Thyroid gland (tissue), 4 donors: ENCODE measurements at regions not wholly inside any gene's neighbourhood (a gene's known extent, or its start where the extent isn't known, plus 50 kb on each side); places are given as distances from the start of the nearest gene placed in this dataset.

ENCODE experiments used
- DNase-seq, 2 donors: peaks; one replicate each; pipeline ENCODE4 v3.0.0-alpha.2; 2019
- H3K27ac ChIP-seq, 3 donors: fragments of 200-600 bp; sonication (generic); 1 replicate in 2 of 3; 2 replicates in 1 of 3; pipeline ENCODE4 v1.5.1; 2016 to 2019; ENCODE audit warnings: mild to moderate bottlenecking in 1 of 3, moderate library complexity in 1 of 3
- H3K27me3 ChIP-seq: fragments of 200-600 bp; sonication (generic); one replicate; pipeline ENCODE4 v1.5.1; 2019
- H3K36me3 ChIP-seq, 2 donors: fragments of 200-600 bp; sonication (generic); one replicate each; pipeline ENCODE4 v1.5.1; 2016 to 2019
- H3K4me1 ChIP-seq, 2 donors: fragments of 200-600 bp; sonication (generic); one replicate each; pipeline ENCODE4 v1.5.1; 2017 to 2019
- H3K4me3 ChIP-seq, 3 donors: fragments of 200-600 bp; sonication (generic); replicated peaks in 1 of 3; 1 replicate in 2 of 3; 2 replicates in 1 of 3; pipeline ENCODE4 v1.5.1; 2016; ENCODE audit warnings: mild to moderate bottlenecking in 1 of 3
- H3K9me3 ChIP-seq: fragments of 200-600 bp; sonication (generic); one replicate; pipeline ENCODE4 v1.5.1; 2017
- CTCF ChIP-seq, 6 experiments: fragments of 200-600 bp in 3 of 6; fragments of 450-650 bp in 3 of 6; sonication (generic) in 3 of 6; IDR thresholded peaks; one replicate each; pipeline ENCODE4 v1.5.1; 2016 to 2019; ENCODE audit warnings: antibody characterized with exemption in 6 of 6, mild to moderate bottlenecking in 2 of 6, inconsistent platforms in 1 of 6, moderate library complexity in 1 of 6
- POLR2A ChIP-seq, 2 donors: fragments of 450-650 bp; IDR thresholded peaks; one replicate each; pipeline ENCODE4 v1.6.1; 2017; ENCODE audit warnings: antibody characterized with exemption in 2 of 2, mild to moderate bottlenecking in 2 of 2, moderate library complexity in 1 of 2
- WGBS, 2 donors: methylation state at CpG; one replicate each; pipeline ENCODE4 v1.1.5; 2017; 5-methylcytosine and 5-hydroxymethylcytosine counted together
- intact Hi-C: fragments of 100-400 bp; cut with DNase I; formaldehyde crosslinking; loops from one replicate; pipeline ENCODE4 v1.15.1; 2023

GRCh38 chr3:18868911-18869689 lies 279.2 kb upstream of the KCNH8 start:
- intact Hi-C loops = no loop called here
- H3K4me1 ChIP-seq = no peaks in the 10 kb centered on the region
- no peaks in the 10 kb centered on the region for H3K9me3 ChIP-seq
- no peaks in the 10 kb centered on the region for H3K27me3 ChIP-seq
- no peak for DNase-seq
- H3K4me3 ChIP-seq = no peak overlapping the region
- 89 to 95% methylated on average over 4 of the region's 4 CpGs for WGBS, 2 donors
- no peak for TF ChIP-seq POLR2A (IDR thresholded peaks at IDR 0.05)
- TF ChIP-seq CTCF (IDR thresholded peaks at IDR 0.05) = no peak
- H3K27ac ChIP-seq = no peak overlapping the region
- H3K36me3 ChIP-seq = no peaks in the 10 kb centered on the region

GRCh38 chr3:18866899-18867298 lies 281.4 kb upstream of the KCNH8 start:
- no peak for TF ChIP-seq CTCF (IDR thresholded peaks at IDR 0.05)
- no peak for TF ChIP-seq POLR2A (IDR thresholded peaks at IDR 0.05)
- Histone ChIP-seq H3K27ac (no peak overlapping the region), H3K36me3 (no peaks in the 10 kb centered on the region), H3K4me3 (no peak overlapping the region), H3K4me1 (no peaks in the 10 kb centered on the region), H3K9me3 (no peaks in the 10 kb centered on the region), H3K27me3 (no peaks in the 10 kb centered on the region)
- no peak for DNase-seq
- WGBS, 2 donors = 69 to 84% methylated on average over 1 of the region's 1 CpG
- intact Hi-C loops = no loop called here

GRCh38 chr3:18864933-18865731 lies 283.2 kb upstream of the KCNH8 start:
- Histone ChIP-seq H3K36me3 (no peaks in the 10 kb centered on the region), H3K4me1 (no peaks in the 10 kb centered on the region), H3K27me3 (no peaks in the 10 kb centered on the region), H3K4me3 (no peak overlapping the region), H3K27ac (no peak overlapping the region), H3K9me3 (no peaks in the 10 kb centered on the region)
- no peak for TF ChIP-seq POLR2A (IDR thresholded peaks at IDR 0.05)
- TF ChIP-seq CTCF (IDR thresholded peaks at IDR 0.05) = no peak
- WGBS, 2 donors = 82 to 89% methylated on average over 3 of the region's 3 CpGs
- intact Hi-C loops = no loop called here
- DNase-seq = no peak

- Histone ChIP-seq H3K4me3 (no peak overlapping the region), H3K36me3 (no peaks in the 10 kb centered on the region), H3K27me3 (no peaks in the 10 kb centered on the region), H3K27ac (no peak overlapping the region), H3K9me3 (no peaks in the 10 kb centered on the region), H3K4me1 (peaks cover 0 to 4% of the 10 kb centered on the region in 2 donors)
- 91 to 93% methylated on average over 2 of the region's 2 CpGs for WGBS, 2 donors
- DNase-seq = no peak
- intact Hi-C loops = no loop called here
- TF ChIP-seq POLR2A (IDR thresholded peaks at IDR 0.05) (no peak), CTCF (IDR thresholded peaks at IDR 0.05) (no peak)
Measured at GRCh38 chr3:18862077-18862476, 286.2 kb upstream of the KCNH8 start.

- Histone ChIP-seq H3K27ac (no peak overlapping the region), H3K36me3 (no peaks in the 10 kb centered on the region), H3K4me3 (no peak overlapping the region), H3K4me1 (peaks cover 0 to 4% of the 10 kb centered on the region in 2 donors), H3K27me3 (no peaks in the 10 kb centered on the region), H3K9me3 (no peaks in the 10 kb centered on the region)
- TF ChIP-seq POLR2A (IDR thresholded peaks at IDR 0.05) (no peak), CTCF (IDR thresholded peaks at IDR 0.05) (no peak)
- WGBS, 2 donors = 85 to 90% methylated on average over 3 of the region's 3 CpGs
- intact Hi-C loops = no loop called here
- DNase-seq = no peak
Measured at GRCh38 chr3:18861137-18861536, 287.2 kb upstream of the KCNH8 start.
